Ectodermal cell (in vitro differentiated cells): ENCODE measurements at regions not wholly inside any gene's neighbourhood (a gene's known extent, or its start where the extent isn't known, plus 50 kb on each side); places are given as distances from the start of the nearest gene placed in this dataset.
"Not testable (repeated sequence)": the region's sequence is repeated elsewhere in the genome, so short reads cannot be mapped to it uniquely, and the experiment has no call there.

Source experiments
- H3K27ac ChIP-seq: 2 replicates; pipeline ENCODE4 v1.7.0; 2013; ENCODE audit warnings: mild to moderate bottlenecking, low read depth, low read length; ENCODE audit not compliant: insufficient read depth, poor library complexity, severe bottlenecking
- H3K27me3 ChIP-seq: 2 replicates; pipeline ENCODE4 v1.7.0; 2013; ENCODE audit warnings: mild to moderate bottlenecking, low read length; ENCODE audit not compliant: insufficient read depth, control insufficient read depth, poor library complexity, severe bottlenecking
- H3K36me3 ChIP-seq: one replicate; pipeline ENCODE4 v1.7.0; 2013; ENCODE audit warnings: low read length; ENCODE audit not compliant: control insufficient read depth, insufficient read depth
- H3K4me1 ChIP-seq: one replicate; pipeline ENCODE4 v1.7.0; 2013; ENCODE audit warnings: low read length; ENCODE audit not compliant: control insufficient read depth, insufficient read depth
- H3K4me3 ChIP-seq: 2 replicates; pipeline ENCODE4 v1.7.0; 2013; ENCODE audit warnings: low read depth, low read length, control low read depth; ENCODE audit not compliant: insufficient read depth
- H3K9me3 ChIP-seq: 2 replicates; pipeline ENCODE4 v1.7.0; 2013; ENCODE audit warnings: mild to moderate bottlenecking, low read length, moderate library complexity; ENCODE audit not compliant: control insufficient read depth
- WGBS, 2 experiments: methylation state at CpG; one replicate each; pipeline ENCODE4 v1.1.7; 2013; ENCODE audit warnings: missing lambda C conversion rate in 2 of 2; 5-methylcytosine and 5-hydroxymethylcytosine counted together

DNA sequence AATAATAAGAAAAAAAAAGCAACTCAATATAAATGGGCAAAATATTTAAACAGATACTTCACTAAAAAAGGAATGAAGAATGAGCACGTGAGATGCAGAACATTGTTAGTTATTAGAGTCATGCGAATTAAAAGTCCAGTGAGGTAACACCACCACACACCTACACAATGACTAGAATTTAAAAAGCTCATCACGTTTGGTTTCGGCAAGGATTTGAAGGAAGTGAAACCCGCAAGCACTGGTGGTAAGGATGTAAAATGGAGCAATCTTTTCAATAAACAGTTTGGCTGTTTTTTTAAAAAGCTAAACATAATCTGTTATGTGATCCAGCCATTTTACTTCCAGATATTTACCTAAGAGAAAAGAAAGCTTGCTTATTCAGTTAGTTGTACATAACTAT, 1181.6 kb upstream of the CELF4 start:
- Histone ChIP-seq H3K4me3 (no peak overlapping the region), H3K27ac (no peak overlapping the region), H3K27me3 (no peaks in the 10 kb centered on the region), H3K4me1 (no peaks in the 10 kb centered on the region), H3K9me3 (no peaks in the 10 kb centered on the region), H3K36me3 (no peaks in the 10 kb centered on the region)
- 100% methylated on average over 2 to 3 of the region's 5 CpGs for WGBS, 2 experiments

DNA sequence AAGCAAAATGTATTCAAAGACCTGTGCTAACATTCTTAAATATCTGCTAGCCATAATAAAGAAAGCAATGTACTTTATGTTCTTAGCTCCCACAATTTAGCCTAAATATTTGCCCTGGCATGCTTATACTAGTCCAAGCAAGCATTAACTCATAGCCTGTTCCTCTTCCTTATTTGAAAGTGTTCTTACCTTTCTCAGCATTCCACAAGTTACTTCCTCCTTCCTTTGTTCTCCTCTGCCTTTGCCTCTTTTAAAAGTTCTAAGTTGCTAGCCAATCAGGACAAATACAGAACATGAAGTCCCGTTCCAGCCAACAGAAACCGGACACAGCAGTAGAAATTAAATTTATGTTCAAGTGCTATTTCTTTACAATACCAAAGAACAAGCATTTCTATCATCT, 1154.6 kb upstream of the CELF4 start:
- H3K27me3 ChIP-seq, H3K9me3 ChIP-seq, H3K27ac ChIP-seq, H3K4me3 ChIP-seq, H3K36me3 ChIP-seq, H3K4me1 ChIP-seq: not testable (repeated sequence)
- WGBS, 2 experiments = 97% methylated on average over 2 of the region's 2 CpGs; no CpG with 5 or more reads in 1 of the 2 experiments

DNA sequence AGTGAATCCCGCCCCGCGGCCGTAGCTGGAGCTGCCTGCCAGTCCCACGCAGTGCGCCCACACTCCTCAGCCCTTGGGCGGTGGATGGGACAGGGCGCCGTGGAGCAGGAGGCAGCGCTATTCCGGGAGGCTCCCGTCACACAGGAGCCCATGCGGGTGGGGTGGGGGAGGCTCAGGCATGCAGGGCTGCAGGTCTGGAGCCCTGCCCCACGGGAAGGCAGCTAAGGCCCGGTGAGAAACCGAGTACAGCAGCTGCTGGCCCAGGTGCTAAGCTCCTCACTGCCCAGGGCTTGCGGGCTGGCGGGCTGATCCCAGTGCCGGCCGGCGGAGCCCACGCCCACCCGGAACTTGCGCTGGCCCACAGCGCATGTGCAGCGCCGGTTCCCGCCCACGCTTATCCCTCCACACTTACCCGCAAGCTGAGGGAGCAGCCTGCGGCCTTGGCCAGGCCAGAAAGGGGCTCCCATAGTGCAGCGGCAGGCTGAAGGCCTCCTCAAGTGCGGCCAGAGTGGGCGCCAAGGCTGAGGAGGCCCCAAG, 1152.8 kb upstream of the CELF4 start:
- no peaks in the 10 kb centered on the region for H3K36me3 ChIP-seq
- H3K4me3 ChIP-seq = no peak overlapping the region
- H3K27ac ChIP-seq = no peak overlapping the region
- no peaks in the 10 kb centered on the region for H3K27me3 ChIP-seq
- 96% methylated on average over 34 of the region's 34 CpGs for WGBS, 2 experiments
- H3K9me3 ChIP-seq = no peaks in the 10 kb centered on the region
- no peaks in the 10 kb centered on the region for H3K4me1 ChIP-seq

DNA sequence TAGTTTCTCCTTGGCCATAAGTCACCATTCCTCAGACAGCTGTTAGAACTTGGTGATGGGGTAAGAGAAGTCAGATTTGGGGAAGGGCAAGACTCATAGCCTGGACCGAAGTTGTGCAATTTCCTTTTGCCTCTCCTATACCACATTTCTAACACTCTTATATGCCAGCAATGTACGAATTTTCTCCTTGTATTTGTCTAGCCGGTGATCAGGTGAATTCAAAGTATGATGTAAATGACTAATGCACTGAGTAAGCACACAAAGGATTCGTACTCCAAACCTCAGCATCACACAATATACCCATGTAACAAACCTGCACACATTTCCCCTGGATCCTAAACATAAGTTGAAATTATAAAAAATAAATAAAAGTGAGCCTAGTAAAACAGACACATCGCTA, 1143.5 kb upstream of the CELF4 start:
- Histone ChIP-seq H3K27ac (no peak overlapping the region), H3K9me3 (no peaks in the 10 kb centered on the region), H3K4me3 (no peak overlapping the region), H3K27me3 (no peaks in the 10 kb centered on the region), H3K36me3 (no peaks in the 10 kb centered on the region), H3K4me1 (no peaks in the 10 kb centered on the region)
- 96 to 100% methylated on average over 4 of the region's 5 CpGs for WGBS, 2 experiments

DNA sequence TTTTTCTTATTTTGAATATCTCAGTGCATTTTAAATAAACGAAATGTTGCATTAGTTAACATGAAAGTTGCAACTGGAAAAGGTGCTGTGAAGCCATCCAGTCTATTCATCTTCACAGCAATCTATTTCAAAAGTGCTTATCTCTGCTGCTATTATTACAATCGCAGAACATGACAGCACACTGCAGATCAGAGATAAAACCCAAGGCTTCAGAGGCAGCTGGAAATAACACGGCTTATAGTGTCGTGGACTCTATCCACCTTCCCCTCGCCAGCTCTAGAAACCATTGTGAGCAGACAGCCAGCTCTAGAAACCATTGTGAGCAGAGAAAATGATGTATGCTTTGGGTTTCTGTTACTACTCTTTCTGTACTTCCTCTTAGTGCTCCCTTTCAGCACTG, 1140.8 kb upstream of the CELF4 start:
- H3K27ac ChIP-seq = no peak overlapping the region
- no peaks in the 10 kb centered on the region for H3K9me3 ChIP-seq
- H3K27me3 ChIP-seq = no peaks in the 10 kb centered on the region
- H3K4me1 ChIP-seq = no peaks in the 10 kb centered on the region
- H3K4me3 ChIP-seq = no peak overlapping the region
- 95 to 97% methylated on average over 5 of the region's 5 CpGs for WGBS, 2 experiments
- H3K36me3 ChIP-seq = no peaks in the 10 kb centered on the region

DNA sequence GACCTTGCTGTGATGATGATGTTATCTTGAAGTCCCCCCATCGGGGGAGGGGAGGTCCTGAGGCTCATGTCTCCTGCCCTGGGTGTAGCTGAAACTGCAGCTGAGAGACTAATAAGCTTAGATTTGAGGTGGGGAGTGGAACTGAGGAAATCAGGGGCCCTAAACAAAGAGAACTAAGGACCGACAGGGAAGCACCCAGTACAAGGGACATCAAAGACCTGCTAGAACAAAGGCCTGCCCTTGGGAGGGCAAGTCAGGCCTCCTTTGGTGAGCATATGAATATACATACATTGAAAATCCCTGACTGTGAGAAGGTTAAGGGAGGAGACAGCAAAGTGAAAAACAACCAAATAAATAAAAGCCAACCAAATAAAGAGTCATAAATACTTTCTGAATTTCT, 1132.5 kb upstream of the CELF4 start:
- no peak overlapping the region for H3K4me3 ChIP-seq
- H3K27me3 ChIP-seq = no peaks in the 10 kb centered on the region
- WGBS, 2 experiments = 21% methylated on average over 2 of the region's 2 CpGs
- H3K36me3 ChIP-seq = no peaks in the 10 kb centered on the region
- peaks cover 11% of the 10 kb centered on the region for H3K4me1 ChIP-seq
- H3K27ac ChIP-seq = no peak overlapping the region
- H3K9me3 ChIP-seq = no peaks in the 10 kb centered on the region

DNA sequence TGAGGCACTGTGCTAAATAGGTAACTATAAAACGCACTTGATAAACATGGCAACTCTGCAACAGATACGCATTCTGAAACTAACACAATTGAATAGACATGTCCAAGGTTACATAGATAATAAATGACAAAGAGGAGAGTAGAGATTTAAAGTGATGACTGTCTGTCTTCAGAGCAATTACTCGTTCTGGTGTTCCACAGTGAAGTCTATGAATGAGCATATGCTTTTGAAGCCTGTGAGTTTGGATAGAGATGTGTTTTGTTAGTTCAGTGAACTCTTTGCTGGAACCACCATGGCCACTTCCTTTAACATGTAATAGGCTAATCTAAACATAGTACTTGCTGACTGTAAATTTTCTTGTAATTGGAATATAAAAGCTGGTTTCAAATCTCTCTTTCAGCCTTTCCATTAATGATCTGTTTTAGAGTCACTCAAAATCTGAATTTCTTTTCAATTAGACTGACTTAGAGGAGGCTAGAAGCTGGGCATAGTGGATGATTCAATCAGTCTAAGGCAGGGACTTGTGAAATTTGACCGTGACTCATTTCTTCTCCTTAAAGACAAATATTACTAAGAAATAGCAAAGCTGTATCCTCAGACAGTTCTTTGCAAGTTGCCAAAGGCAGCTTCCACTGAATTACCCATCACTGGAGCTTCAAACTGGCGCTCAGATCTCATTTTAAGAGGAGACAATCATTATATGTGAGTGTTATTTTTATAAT, 1130.1 kb upstream of the CELF4 start:
- Histone ChIP-seq H3K27ac (no peak overlapping the region), H3K27me3 (no peaks in the 10 kb centered on the region), H3K9me3 (no peaks in the 10 kb centered on the region), H3K36me3 (no peaks in the 10 kb centered on the region), H3K4me3 (no peak overlapping the region), H3K4me1 (peaks cover 14% of the 10 kb centered on the region)
- WGBS, 2 experiments = 95% methylated on average over 5 of the region's 5 CpGs

DNA sequence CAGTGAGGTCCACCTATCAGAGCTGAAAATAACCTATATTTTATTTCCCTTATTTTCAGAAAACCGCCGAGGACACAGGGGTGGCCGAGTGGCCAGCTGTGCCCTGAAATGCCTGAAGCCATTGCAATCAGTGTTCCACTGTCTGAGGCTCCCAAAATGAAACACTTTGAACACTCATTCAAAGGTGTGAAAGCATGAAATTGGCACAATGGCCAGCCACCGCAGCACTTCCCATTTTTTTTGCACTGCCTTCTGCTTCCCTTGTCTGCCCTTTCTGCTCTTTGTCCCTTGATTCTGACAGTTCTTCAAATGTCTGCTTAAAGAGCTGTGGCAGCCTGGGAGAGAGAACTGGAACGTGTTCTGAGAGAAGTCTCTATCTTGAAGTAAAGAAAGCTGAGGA, 1127.5 kb upstream of the CELF4 start:
- WGBS, 2 experiments = 79 to 80% methylated on average over 5 of the region's 5 CpGs
- Histone ChIP-seq H3K9me3 (no peaks in the 10 kb centered on the region), H3K27me3 (no peaks in the 10 kb centered on the region), H3K27ac (no peak overlapping the region), H3K4me3 (no peak overlapping the region), H3K36me3 (no peaks in the 10 kb centered on the region), H3K4me1 (peaks cover 12% of the 10 kb centered on the region)

DNA sequence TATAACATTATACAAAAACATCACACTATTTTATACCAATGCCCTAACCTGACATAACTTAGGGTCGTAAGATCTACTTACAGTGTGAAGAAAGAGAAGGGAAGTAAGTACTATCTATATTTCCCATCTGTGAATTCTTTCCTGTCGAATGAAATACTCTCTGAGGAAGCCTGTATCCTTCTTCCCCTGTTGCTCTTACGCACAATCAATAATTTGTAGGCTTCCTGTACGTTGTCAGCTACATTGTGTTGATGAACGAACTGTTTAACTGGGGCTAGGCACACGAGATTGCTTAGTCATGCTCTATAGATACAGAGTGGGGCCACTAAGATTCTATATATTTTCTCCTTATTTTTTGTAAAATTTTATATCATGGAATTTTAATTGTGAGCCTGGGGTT, 1125.0 kb upstream of the CELF4 start:
- Histone ChIP-seq H3K27me3 (no peaks in the 10 kb centered on the region), H3K36me3 (no peaks in the 10 kb centered on the region), H3K4me1 (peaks cover 6% of the 10 kb centered on the region), H3K9me3 (no peaks in the 10 kb centered on the region), H3K27ac (no peak overlapping the region), H3K4me3 (no peak overlapping the region)
- WGBS, 2 experiments = 92 to 98% methylated on average over 5 to 6 of the region's 6 CpGs

DNA sequence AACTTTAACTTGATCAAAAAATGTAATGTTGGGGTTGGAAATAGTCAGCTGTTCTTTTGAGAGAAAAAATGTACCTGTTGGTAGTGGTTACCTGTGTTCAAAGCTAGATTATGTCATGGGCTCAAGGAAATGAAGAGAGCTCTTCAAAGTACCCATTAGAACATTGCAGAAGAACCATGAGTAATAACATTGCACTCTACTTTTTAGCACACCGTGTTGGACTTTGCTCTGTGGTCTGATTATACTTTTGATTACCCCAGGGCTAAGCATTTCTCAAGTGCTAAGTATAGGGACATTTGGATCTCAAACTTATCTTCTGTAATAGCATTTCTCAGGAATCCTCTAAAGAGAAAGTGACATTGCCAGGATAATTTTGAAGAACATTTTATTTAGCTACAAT, 1122.8 kb upstream of the CELF4 start:
- Histone ChIP-seq H3K36me3 (no peaks in the 10 kb centered on the region), H3K9me3 (no peaks in the 10 kb centered on the region), H3K4me3 (no peak overlapping the region), H3K27ac (no peak overlapping the region), H3K4me1 (peaks cover 6% of the 10 kb centered on the region), H3K27me3 (no peaks in the 10 kb centered on the region)
- 96 to 100% methylated on average over 1 of the region's 1 CpG for WGBS, 2 experiments

DNA sequence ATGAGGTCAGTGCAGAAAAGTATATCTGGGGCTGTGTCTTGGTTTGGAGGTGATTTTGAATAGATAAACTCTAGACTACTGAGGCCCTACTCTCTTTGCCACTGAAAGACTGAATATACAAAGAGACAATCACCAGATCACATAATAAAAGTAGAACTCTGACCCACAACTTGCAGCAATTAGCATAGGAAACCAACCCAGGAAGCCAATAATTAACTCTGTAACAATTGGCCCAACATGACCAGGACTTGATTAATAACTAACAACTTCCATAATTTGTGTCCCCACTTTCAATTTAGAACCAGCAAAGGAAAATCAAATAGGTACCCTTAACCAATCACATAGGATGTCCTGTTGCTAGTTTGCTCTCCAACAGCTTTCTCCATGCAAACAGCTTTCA, 1104.9 kb upstream of the CELF4 start:
- Histone ChIP-seq H3K36me3 (no peaks in the 10 kb centered on the region), H3K27ac (no peak overlapping the region), H3K9me3 (no peaks in the 10 kb centered on the region), H3K4me3 (no peak overlapping the region), H3K4me1 (no peaks in the 10 kb centered on the region), H3K27me3 (no peaks in the 10 kb centered on the region)
